T-helper 1 cell treated with Interleukin-12 subunit alpha and Interleukin-12 subunit beta and Interleukin-4 antibody, amounts not matched to agents 30 ng/mL and 1 ng/mL, for 36 hours (primary cell): ENCODE measurements at regions not wholly inside any gene's neighbourhood (a gene's known extent, or its start where the extent isn't known, plus 50 kb on each side); places are given as distances from the start of the nearest gene placed in this dataset.
"Not testable (repeated sequence)": the region's sequence is repeated elsewhere in the genome, so short reads cannot be mapped to it uniquely, and the experiment has no call there.

ENCODE experiments used
- intact Hi-C: fragments of 100-400 bp; cut with micrococcal nuclease; formaldehyde crosslinking; loops from one replicate; pipeline ENCODE4 v1.15.1; 2024

GRCh38 chr7:36036590-36036989 is 116.5 kb upstream of the EEPD1 start:
- intact Hi-C loops = no loop called here

- intact Hi-C loops = no loop called here
These were observed 115.9 kb upstream of the EEPD1 start for GRCh38 chr7:36037121-36037662.

GRCh38 chr7:36038063-36038721 is 114.9 kb upstream of the EEPD1 start:
- intact Hi-C loops = no loop called here

- intact Hi-C loops = no loop called here
These were observed 113.8 kb upstream of the EEPD1 start for GRCh38 chr7:36039243-36039642.

GRCh38 chr7:36039671-36040070 is 113.4 kb upstream of the EEPD1 start:
- intact Hi-C loops = no loop called here

GRCh38 chr7:36040679-36041078 is 112.4 kb upstream of the EEPD1 start:
- intact Hi-C loops = no loop called here

GRCh38 chr7:36044101-36044892 is 108.8 kb upstream of the EEPD1 start:
- intact Hi-C loops = no loop called here

GRCh38 chr7:36045326-36045725 is 107.7 kb upstream of the EEPD1 start:
- intact Hi-C loops = no loop called here

- intact Hi-C loops = no loop called here
These were observed 107.2 kb upstream of the EEPD1 start for GRCh38 chr7:36045830-36046341.

- intact Hi-C loops = no loop called here
These were observed 105.9 kb upstream of the EEPD1 start for GRCh38 chr7:36047091-36047658.

GRCh38 chr7:36048141-36048901 is 104.7 kb upstream of the EEPD1 start:
- intact Hi-C loops = no loop called here

GRCh38 chr7:36048902-36049240 is 104.2 kb upstream of the EEPD1 start:
- intact Hi-C loops = no loop called here

- intact Hi-C loops = no loop called here
These were observed 101.6 kb upstream of the EEPD1 start for GRCh38 chr7:36051501-36051900.

- intact Hi-C loops = no loop called here
These were observed 99.5 kb upstream of the EEPD1 start for GRCh38 chr7:36053589-36053988.

- intact Hi-C loops = no loop called here
These were observed 98.4 kb upstream of the EEPD1 start for GRCh38 chr7:36054637-36055036.

GRCh38 chr7:36055207-36055606 is 97.8 kb upstream of the EEPD1 start:
- intact Hi-C loops = no loop called here

- intact Hi-C loops = no loop called here
These were observed 95.7 kb upstream of the EEPD1 start for GRCh38 chr7:36057323-36057722.

- intact Hi-C loops = no loop called here
These were observed 94.9 kb upstream of the EEPD1 start for GRCh38 chr7:36058020-36058592.

GRCh38 chr7:36060388-36060787 is 92.7 kb upstream of the EEPD1 start:
- intact Hi-C loops = not testable (repeated sequence)

- intact Hi-C loops = no loop called here
These were observed 90.8 kb upstream of the EEPD1 start for GRCh38 chr7:36062154-36062815.

- intact Hi-C loops = no loop called here
These were observed 88.4 kb upstream of the EEPD1 start for GRCh38 chr7:36064676-36065075.
